RCC 7860 (cell line): ENCODE measurements at regions not wholly inside any gene's neighbourhood (a gene's known extent, or its start where the extent isn't known, plus 50 kb on each side); places are given as distances from the start of the nearest gene placed in this dataset.
"Not testable (repeated sequence)": the region's sequence is repeated elsewhere in the genome, so short reads cannot be mapped to it uniquely, and the experiment has no call there.

ENCODE experiments used
- DNase-seq: peaks from one replicate; pipeline ENCODE4 v3.0.0-alpha.2; 2015; ENCODE audit warnings: low spot score
- FAIRE-seq: peaks from 2 replicates; lab custom pipeline; 2012; peaks lifted over from hg19 to GRCh38; lab: Jason Lieb, UNC

GRCh38 chr12:111275308-111275707 lies 93.6 kb downstream of the PHETA1 start:
- DNase-seq (no peak), FAIRE-seq (no peak)

- no peak for DNase-seq
Measured at GRCh38 chr12:111274777-111275176, 94.1 kb downstream of the PHETA1 start.

GRCh38 chr12:111271674-111272418 lies 97.0 kb downstream of the PHETA1 start:
- FAIRE-seq, result no peak
- DNase-seq, result no peak

More at GRCh38 chr12:111274777-111275176, 94.1 kb downstream of the PHETA1 start:
- FAIRE-seq, result no peak

GRCh38 chr12:111270774-111271173 lies 98.1 kb downstream of the PHETA1 start:
- no peak for FAIRE-seq
- no peak for DNase-seq

- no peak for DNase-seq
- no peak for FAIRE-seq
Measured at GRCh38 chr12:111270239-111270638, 98.7 kb downstream of the PHETA1 start.

GRCh38 chr12:111269718-111270117 lies 99.2 kb downstream of the PHETA1 start:
- FAIRE-seq (no peak), DNase-seq (no peak)

- FAIRE-seq (no peak), DNase-seq (no peak)
Measured at GRCh38 chr12:111268738-111269572, 99.9 kb downstream of the PHETA1 start.

GRCh38 chr12:111267144-111267543 lies 101.8 kb downstream of the PHETA1 start:
- no peak for FAIRE-seq
- no peak for DNase-seq

GRCh38 chr12:111261911-111262676 lies 106.8 kb downstream of the PHETA1 start:
- DNase-seq, result no peak
- no peak for FAIRE-seq

- no peak for DNase-seq
- FAIRE-seq, result no peak
Measured at GRCh38 chr12:111260732-111261131, 108.2 kb downstream of the PHETA1 start.

- FAIRE-seq (no peak), DNase-seq (no peak)
Measured at GRCh38 chr12:111259231-111259630, 109.7 kb downstream of the PHETA1 start.

GRCh38 chr12:111258081-111258480 lies 110.8 kb downstream of the PHETA1 start:
- DNase-seq, FAIRE-seq: not testable (repeated sequence)

GRCh38 chr12:111257435-111257902 lies 111.4 kb downstream of the PHETA1 start:
- FAIRE-seq (no peak), DNase-seq (no peak)

GRCh38 chr12:111256629-111257434 lies 112.1 kb downstream of the PHETA1 start:
- DNase-seq (no peak), FAIRE-seq (no peak)

GRCh38 chr12:111255261-111255660 lies 113.6 kb downstream of the PHETA1 start:
- DNase-seq (no peak), FAIRE-seq (no peak)

- no peak for FAIRE-seq
- DNase-seq, result no peak
Measured at GRCh38 chr12:111254106-111254505, 114.8 kb downstream of the PHETA1 start.

- DNase-seq (no peak), FAIRE-seq (no peak)
Measured at GRCh38 chr12:111253213-111253612, 115.7 kb downstream of the PHETA1 start.

- no peak for DNase-seq
- FAIRE-seq, result no peak
Measured at GRCh38 chr12:111251787-111252186, 117.1 kb downstream of the PHETA1 start.

- no peak for FAIRE-seq
- no peak for DNase-seq
Measured at GRCh38 chr12:111251058-111251730, 117.7 kb downstream of the PHETA1 start.
